Endothelial cell of umbilical vein (primary cell): ENCODE measurements at regions not wholly inside any gene's neighbourhood (a gene's known extent, or its start where the extent isn't known, plus 50 kb on each side); places are given as distances from the start of the nearest gene placed in this dataset.

ENCODE experiments used
- BruUV-seq: library from RNA; stranded (reverse); fragments of 400-500 nt; replicated peaks from 2 replicates; lab custom pipeline; 2021; lab: Mats Ljungman, UMichigan
- CTCF ChIA-PET: fragments of 300-600, 350-600 bp; sonication (Branson Sonifier 250); formaldehyde crosslinking; loops from one replicate; lab custom pipeline; 2021; ENCODE audit warnings: antibody characterized with exemption, inconsistent platforms; lab: Charles Lee
- POLR2A ChIA-PET: fragments of 300-600, 350-600 bp; sonication (Branson Sonifier 250); formaldehyde crosslinking; loops from one replicate; lab custom pipeline; 2021; ENCODE audit warnings: antibody characterized with exemption, inconsistent platforms; lab: Charles Lee
- DNase-seq: peaks from one replicate; pipeline ENCODE4 v3.0.0-alpha.2; 2011; ENCODE audit warnings: low read depth, low spot score
- FAIRE-seq: peaks from 2 replicates; lab custom pipeline; 2011; peaks lifted over from hg19 to GRCh38; lab: Jason Lieb, UNC
- H2AFZ ChIP-seq: 2 replicates; pipeline ENCODE4 v1.6.0; 2012; ENCODE audit warnings: low read depth, low read length, control low read depth, inconsistent platforms
- H3K27ac ChIP-seq: 2 replicates; pipeline ENCODE4 v1.5.1; 2011; ENCODE audit warnings: low read depth, mild to moderate bottlenecking, control low read depth, low read length, moderate library complexity; ENCODE audit not compliant: insufficient read depth
- H3K27me3 ChIP-seq, 2 experiments: 2 replicates each; pipeline versions ENCODE4 v1.6.0 to v1.6.1; 2011; ENCODE audit warnings: low read length in 2 of 2, mixed read lengths in 1 of 2; ENCODE audit not compliant: control insufficient read depth in 2 of 2, insufficient read depth in 2 of 2
- H3K36me3 ChIP-seq, 2 experiments: 2 replicates in 1 of 2; 3 replicates in 1 of 2; pipeline ENCODE4 v1.5.1; 2011; ENCODE audit warnings: low read length in 2 of 2, mild to moderate bottlenecking in 1 of 2, moderate library complexity in 1 of 2; ENCODE audit not compliant: control insufficient read depth in 2 of 2, insufficient read depth in 2 of 2; ENCODE audit errors: extremely low read depth in 1 of 2
- H3K4me1 ChIP-seq: 3 replicates; pipeline ENCODE4 v1.5.1; 2011; ENCODE audit warnings: mild to moderate bottlenecking, low read length; ENCODE audit not compliant: control insufficient read depth, insufficient read depth; ENCODE audit errors: extremely low read depth
- H3K4me2 ChIP-seq: 2 replicates; pipeline ENCODE4 v1.6.1; 2011; ENCODE audit warnings: low read length, control low read depth, mixed read lengths; ENCODE audit not compliant: insufficient read depth
- H3K4me3 ChIP-seq, 3 experiments: fragments of 200-600 bp in 1 of 3; sonication (generic), shearing (Covaris generic) in 1 of 3; replicated peaks in 1 of 3; 2 replicates each; pipeline ENCODE4 v1.5.1; 2011 to 2016; ENCODE audit warnings: control low read depth in 3 of 3, low read length in 3 of 3, mild to moderate bottlenecking in 2 of 3, inconsistent platforms in 1 of 3, low read depth in 1 of 3, moderate library complexity in 1 of 3; ENCODE audit not compliant: insufficient read depth in 1 of 3
- H3K79me2 ChIP-seq: 2 replicates; pipeline ENCODE4 v1.6.0; 2012; ENCODE audit warnings: low read length, inconsistent platforms; ENCODE audit not compliant: control insufficient read depth, insufficient read depth
- H3K9ac ChIP-seq: replicated peaks from 2 replicates; pipeline ENCODE3; 2011; ENCODE audit warnings: low read length, control low read depth; ENCODE audit not compliant: insufficient read depth; ENCODE audit errors: extremely low read depth
- H3K9me1 ChIP-seq: replicated peaks from 3 replicates; pipeline ENCODE4 v1.6.0; 2011; ENCODE audit warnings: mild to moderate bottlenecking, low read length; ENCODE audit not compliant: control insufficient read depth, insufficient read depth; ENCODE audit errors: extremely low read depth
- H3K9me3 ChIP-seq: replicated peaks from 2 replicates; pipeline ENCODE4 v1.5.1; 2012; ENCODE audit warnings: low read length, inconsistent platforms; ENCODE audit not compliant: control insufficient read depth, insufficient read depth
- H4K20me1 ChIP-seq: replicated peaks from 2 replicates; pipeline ENCODE3; 2011; ENCODE audit warnings: mild to moderate bottlenecking, low read length; ENCODE audit not compliant: control insufficient read depth, insufficient read depth; ENCODE audit errors: extremely low read depth
- FOS ChIP-seq: IDR thresholded peaks from 2 replicates; pipeline ENCODE4 v1.6.1; 2011; ENCODE audit warnings: mild to moderate bottlenecking, low read length, moderate library complexity, borderline replicate concordance; ENCODE audit not compliant: insufficient read depth
- GATA2 ChIP-seq: IDR thresholded peaks from 2 replicates; pipeline ENCODE4 v1.7.0; 2011; ENCODE audit warnings: low read depth, mild to moderate bottlenecking, moderate library complexity, mixed read lengths, low read length; ENCODE audit not compliant: insufficient read length, insufficient read depth
- JUN ChIP-seq: IDR thresholded peaks from 2 replicates; pipeline ENCODE4 v1.6.1; 2011; ENCODE audit warnings: borderline replicate concordance, low read depth; ENCODE audit not compliant: insufficient read length, insufficient read depth
- MYC ChIP-seq: IDR thresholded peaks from one replicate; pipeline ENCODE4 v1.6.1; 2011; ENCODE audit warnings: mild to moderate bottlenecking, low read depth, low read length
- POLR2A ChIP-seq: IDR thresholded peaks from 2 replicates; pipeline ENCODE4 v1.6.1; 2012; ENCODE audit warnings: low read depth, mild to moderate bottlenecking, control low read depth, low read length
- POLR2AphosphoS5 ChIP-seq: IDR thresholded peaks from 2 replicates; pipeline ENCODE4 v1.6.1; 2012; ENCODE audit warnings: low read depth, mild to moderate bottlenecking, control low read depth, low read length, moderate library complexity; ENCODE audit not compliant: insufficient read depth
- dilution Hi-C: fragments of 300-500 bp; cut with MboI; formaldehyde crosslinking; loops from one replicate; pipeline ENCODE4 v1.15.0; 2019; ENCODE audit warnings: low sequenced_read_pairs; ENCODE audit not compliant: extremely low pct_ligation_motif_present
- intact Hi-C: fragments of 100-400 bp; cut with micrococcal nuclease; formaldehyde crosslinking; loops from one replicate; pipeline ENCODE4 v1.10.0; 2022
- TF ChIP-seq, protein P1 (sequence below), 2 donors: IDR thresholded peaks; 1 replicate in 1 of 2; 2 replicates in 1 of 2; pipeline ENCODE4 v1.5.1; 2011; ENCODE audit warnings: low read length in 2 of 2, mild to moderate bottlenecking in 2 of 2, moderate library complexity in 2 of 2, control low read depth in 1 of 2, inconsistent platforms in 1 of 2, low read depth in 1 of 2; ENCODE audit not compliant: insufficient read depth in 1 of 2; ENCODE audit errors: extremely low read depth in 1 of 2
- TF ChIP-seq, protein P2 (sequence below): IDR thresholded peaks from 2 replicates; pipeline ENCODE4 v1.6.1; 2011; ENCODE audit not compliant: insufficient read depth, insufficient read length

DNA sequence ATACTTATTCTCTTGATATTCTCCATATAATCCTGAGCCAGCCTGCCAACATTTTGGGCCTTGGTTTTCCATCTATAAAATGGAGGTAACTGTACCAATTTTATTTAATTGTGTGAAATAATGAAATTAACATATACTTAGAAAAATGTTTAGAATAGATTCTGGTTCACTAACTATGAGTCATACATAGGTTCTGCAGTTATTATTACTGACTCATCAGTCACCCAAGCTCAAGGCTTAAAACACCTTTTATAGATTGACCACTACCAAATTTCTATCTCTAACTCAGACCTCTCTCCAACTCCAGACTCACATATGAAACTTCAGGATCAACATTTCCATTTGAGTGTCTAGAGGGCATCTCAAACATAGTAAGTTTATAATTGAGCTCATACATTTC, 1277.2 kb upstream of the GJE1 start:
- ChIA-PET CTCF (interaction anchor here (0.6 to 1.0 kb wide), 3 partner anchors 66 to 1486 kb away, joined by 3 read pairs; no protein-coding TSS in a partner anchor), POLR2A (no interaction called here)
- H3K27me3 ChIP-seq: no peaks in the 10 kb centered on the region
- H3K9me3 ChIP-seq: no peaks in the 10 kb centered on the region
- DNase-seq (peak; percentile 15), FAIRE-seq (no peak)
- BruUV-seq: no TSS peak
- no peaks in the 10 kb centered on the region for H3K79me2 ChIP-seq
- TF ChIP-seq, protein P1, sequence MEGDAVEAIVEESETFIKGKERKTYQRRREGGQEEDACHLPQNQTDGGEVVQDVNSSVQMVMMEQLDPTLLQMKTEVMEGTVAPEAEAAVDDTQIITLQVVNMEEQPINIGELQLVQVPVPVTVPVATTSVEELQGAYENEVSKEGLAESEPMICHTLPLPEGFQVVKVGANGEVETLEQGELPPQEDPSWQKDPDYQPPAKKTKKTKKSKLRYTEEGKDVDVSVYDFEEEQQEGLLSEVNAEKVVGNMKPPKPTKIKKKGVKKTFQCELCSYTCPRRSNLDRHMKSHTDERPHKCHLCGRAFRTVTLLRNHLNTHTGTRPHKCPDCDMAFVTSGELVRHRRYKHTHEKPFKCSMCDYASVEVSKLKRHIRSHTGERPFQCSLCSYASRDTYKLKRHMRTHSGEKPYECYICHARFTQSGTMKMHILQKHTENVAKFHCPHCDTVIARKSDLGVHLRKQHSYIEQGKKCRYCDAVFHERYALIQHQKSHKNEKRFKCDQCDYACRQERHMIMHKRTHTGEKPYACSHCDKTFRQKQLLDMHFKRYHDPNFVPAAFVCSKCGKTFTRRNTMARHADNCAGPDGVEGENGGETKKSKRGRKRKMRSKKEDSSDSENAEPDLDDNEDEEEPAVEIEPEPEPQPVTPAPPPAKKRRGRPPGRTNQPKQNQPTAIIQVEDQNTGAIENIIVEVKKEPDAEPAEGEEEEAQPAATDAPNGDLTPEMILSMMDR (IDR thresholded peaks at IDR 0.05; ENCODE audit: extremely low read depth in 1 of 2, insufficient read depth in 1 of 2, low read depth in 1 of 2, low read length in 2 of 2): no peak
- no peak for TF ChIP-seq MYC
- no peak for TF ChIP-seq POLR2A
- no peak for TF ChIP-seq POLR2AphosphoS5
- TF ChIP-seq, protein P2, sequence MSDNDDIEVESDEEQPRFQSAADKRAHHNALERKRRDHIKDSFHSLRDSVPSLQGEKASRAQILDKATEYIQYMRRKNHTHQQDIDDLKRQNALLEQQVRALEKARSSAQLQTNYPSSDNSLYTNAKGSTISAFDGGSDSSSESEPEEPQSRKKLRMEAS: no peak
- TF ChIP-seq JUN: no peak
- TF ChIP-seq FOS: peak; percentile 90
- no peak for TF ChIP-seq GATA2
- dilution Hi-C loops: no loop called here
- peak overlapping the region; percentile 23 for H2AFZ ChIP-seq
- H3K4me2 ChIP-seq: no peak overlapping the region
- no peaks in the 10 kb centered on the region for H3K9me1 ChIP-seq
- no peak overlapping the region for H3K9ac ChIP-seq
- peaks cover 35% of the 10 kb centered on the region for H3K4me1 ChIP-seq
- no peaks in the 10 kb centered on the region for H3K36me3 ChIP-seq
- intact Hi-C loops: loop anchor here (10.0 kb wide), 1 partner anchor 881 kb away; no protein-coding TSS in a partner anchor
- no peak overlapping the region for H3K27ac ChIP-seq
- H4K20me1 ChIP-seq: no peaks in the 10 kb centered on the region
- H3K4me3 ChIP-seq: no peak overlapping the region
